Endodermal cell (in vitro differentiated cells): ENCODE measurements at regions not wholly inside any gene's neighbourhood (a gene's known extent, or its start where the extent isn't known, plus 50 kb on each side); places are given as distances from the start of the nearest gene placed in this dataset.
A peak's percentile ranks its signal among the peaks of the same experiment; 100 is the strongest.

Experiments
- DNase-seq: peaks from one replicate; pipeline ENCODE4 v3.0.0-alpha.2; 2017
- H3K27ac ChIP-seq: 2 replicates; pipeline ENCODE4 v1.5.1; 2013; ENCODE audit warnings: mild to moderate bottlenecking, low read depth, low read length, moderate library complexity
- H3K27me3 ChIP-seq: 2 replicates; pipeline ENCODE4 v1.6.1; 2013; ENCODE audit warnings: mild to moderate bottlenecking, low read length, moderate library complexity; ENCODE audit not compliant: insufficient read depth, control insufficient read depth, poor library complexity, severe bottlenecking
- H3K36me3 ChIP-seq: 2 replicates; pipeline ENCODE4 v1.7.0; 2013; ENCODE audit warnings: mild to moderate bottlenecking, low read length, moderate library complexity; ENCODE audit not compliant: control insufficient read depth, insufficient read depth
- H3K4me1 ChIP-seq: one replicate; pipeline ENCODE4 v1.7.0; 2013; ENCODE audit warnings: low read length; ENCODE audit not compliant: control insufficient read depth, insufficient read depth
- H3K4me3 ChIP-seq: 2 replicates; pipeline ENCODE4 v1.5.1; 2013; ENCODE audit warnings: mild to moderate bottlenecking, low read length, moderate library complexity
- H3K9ac ChIP-seq: 2 replicates; pipeline ENCODE4 v1.6.1; 2013; ENCODE audit warnings: mild to moderate bottlenecking, low read length, moderate library complexity; ENCODE audit not compliant: poor library complexity, severe bottlenecking; ENCODE audit errors: extremely low read depth
- H3K9me3 ChIP-seq: 2 replicates; pipeline ENCODE4 v1.6.1; 2013; ENCODE audit warnings: mild to moderate bottlenecking, low read length, moderate library complexity; ENCODE audit not compliant: control insufficient read depth
- H3K27ac Mint-ChIP-seq: 2 replicates; pipeline ENCODE4 v1.8.0; 2020; ENCODE audit warnings: mixed read lengths
- H3K27me3 Mint-ChIP-seq: 2 replicates; pipeline ENCODE4 v1.8.0; 2021; ENCODE audit warnings: mild to moderate bottlenecking, mixed read lengths; ENCODE audit not compliant: insufficient read depth
- H3K36me3 Mint-ChIP-seq: 2 replicates; pipeline ENCODE4 v1.8.0; 2020; ENCODE audit warnings: low read depth, mixed read lengths
- H3K4me1 Mint-ChIP-seq: 2 replicates; pipeline ENCODE4 v1.8.0; 2020; ENCODE audit warnings: mixed read lengths
- H3K4me3 Mint-ChIP-seq: 2 replicates; pipeline ENCODE4 v1.8.0; 2020; ENCODE audit warnings: mild to moderate bottlenecking, moderate library complexity, mixed read lengths
- H3K9me3 Mint-ChIP-seq: 2 replicates; pipeline ENCODE4 v1.8.0; 2020; ENCODE audit warnings: mild to moderate bottlenecking, mixed read lengths
- WGBS, 2 experiments: methylation state at CpG; one replicate each; pipeline versions ENCODE4 v1.1.5 to v1.1.7; 2013; ENCODE audit warnings: missing lambda C conversion rate in 2 of 2, mixed read lengths in 1 of 2; ENCODE audit not compliant: insufficient coverage in 1 of 2, insufficient read length in 1 of 2; 5-methylcytosine and 5-hydroxymethylcytosine counted together
- TF ChIP-seq, protein P1 (sequence below): fragments of 200-600 bp; sonication (generic); conservative IDR thresholded peaks from 2 replicates; pipeline ENCODE4 v1.5.0; 2021; ENCODE audit warnings: antibody characterized with exemption, mild to moderate bottlenecking

- TF ChIP-seq, protein P1, sequence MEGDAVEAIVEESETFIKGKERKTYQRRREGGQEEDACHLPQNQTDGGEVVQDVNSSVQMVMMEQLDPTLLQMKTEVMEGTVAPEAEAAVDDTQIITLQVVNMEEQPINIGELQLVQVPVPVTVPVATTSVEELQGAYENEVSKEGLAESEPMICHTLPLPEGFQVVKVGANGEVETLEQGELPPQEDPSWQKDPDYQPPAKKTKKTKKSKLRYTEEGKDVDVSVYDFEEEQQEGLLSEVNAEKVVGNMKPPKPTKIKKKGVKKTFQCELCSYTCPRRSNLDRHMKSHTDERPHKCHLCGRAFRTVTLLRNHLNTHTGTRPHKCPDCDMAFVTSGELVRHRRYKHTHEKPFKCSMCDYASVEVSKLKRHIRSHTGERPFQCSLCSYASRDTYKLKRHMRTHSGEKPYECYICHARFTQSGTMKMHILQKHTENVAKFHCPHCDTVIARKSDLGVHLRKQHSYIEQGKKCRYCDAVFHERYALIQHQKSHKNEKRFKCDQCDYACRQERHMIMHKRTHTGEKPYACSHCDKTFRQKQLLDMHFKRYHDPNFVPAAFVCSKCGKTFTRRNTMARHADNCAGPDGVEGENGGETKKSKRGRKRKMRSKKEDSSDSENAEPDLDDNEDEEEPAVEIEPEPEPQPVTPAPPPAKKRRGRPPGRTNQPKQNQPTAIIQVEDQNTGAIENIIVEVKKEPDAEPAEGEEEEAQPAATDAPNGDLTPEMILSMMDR, result no peak
- Mint-ChIP-seq H3K27me3 (peaks cover 2% of the 10 kb centered on the region), H3K9me3 (no peaks in the 10 kb centered on the region), H3K4me1 (peaks cover 21% of the 10 kb centered on the region), H3K36me3 (no peaks in the 10 kb centered on the region), H3K27ac (no peak overlapping the region), H3K4me3 (no peak overlapping the region)
- H3K36me3 ChIP-seq, result no peaks in the 10 kb centered on the region
- no peaks in the 10 kb centered on the region for H3K27me3 ChIP-seq
- H3K9ac ChIP-seq, result no peak overlapping the region
- whole genome bisulfite sequencing, 2 experiments, result 91 to 93% methylated on average over 6 to 7 of the region's 7 CpGs
- no peak overlapping the region for H3K27ac ChIP-seq
- no peak for DNase-seq
- no peaks in the 10 kb centered on the region for H3K9me3 ChIP-seq
- no peaks in the 10 kb centered on the region for H3K4me1 ChIP-seq
- H3K4me3 ChIP-seq, result no peak overlapping the region
Observed at GRCh38 chr11:131066551-131066950, 150.3 kb upstream of the SNX19 start.

DNA sequence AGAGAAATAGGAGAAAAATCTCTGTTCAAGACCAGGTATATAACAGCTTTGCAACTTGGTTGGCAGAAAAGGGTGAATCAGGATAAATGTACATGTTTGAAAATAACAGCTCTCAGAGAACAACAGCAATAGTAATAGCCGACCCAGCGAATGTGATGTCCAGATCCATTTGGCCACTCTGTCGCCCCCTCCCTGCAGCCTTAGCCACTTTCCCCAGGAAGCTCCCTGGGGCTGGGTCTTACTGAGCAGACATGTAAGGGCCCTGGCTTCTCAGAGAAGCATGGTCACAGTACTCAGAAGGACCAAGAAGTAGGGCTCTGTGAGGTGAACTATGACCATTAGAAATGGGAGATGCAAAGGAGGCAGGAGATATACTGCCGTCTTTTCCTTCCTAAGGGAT is 154.1 kb upstream of the SNX19 start:
- WGBS, 2 experiments, result 90 to 91% methylated on average over 3 to 4 of the region's 4 CpGs
- TF ChIP-seq, protein P1, result peak; percentile 70
- Histone ChIP-seq H3K36me3 (no peaks in the 10 kb centered on the region), H3K27me3 (peaks cover 15% of the 10 kb centered on the region), H3K9me3 (no peaks in the 10 kb centered on the region), H3K27ac (no peak overlapping the region), H3K4me1 (no peaks in the 10 kb centered on the region), H3K4me3 (no peak overlapping the region), H3K9ac (no peak overlapping the region)
- DNase-seq, result peak; percentile 68
- peaks cover 7% of the 10 kb centered on the region for H3K27me3 Mint-ChIP-seq
- H3K27ac Mint-ChIP-seq, result no peak overlapping the region
- peaks cover 11% of the 10 kb centered on the region for H3K4me1 Mint-ChIP-seq
- H3K9me3 Mint-ChIP-seq, result no peaks in the 10 kb centered on the region
- H3K36me3 Mint-ChIP-seq, result no peaks in the 10 kb centered on the region
- no peak overlapping the region for H3K4me3 Mint-ChIP-seq

GRCh38 chr11:131073167-131073566 is 156.9 kb upstream of the SNX19 start:
- Histone ChIP-seq H3K9ac (no peak overlapping the region), H3K27me3 (peaks cover 26% of the 10 kb centered on the region), H3K36me3 (no peaks in the 10 kb centered on the region), H3K4me3 (no peak overlapping the region), H3K9me3 (no peaks in the 10 kb centered on the region), H3K4me1 (no peaks in the 10 kb centered on the region), H3K27ac (no peak overlapping the region)
- 83 to 93% methylated on average over 2 of the region's 2 CpGs for WGBS, 2 experiments
- Mint-ChIP-seq H3K4me1 (peaks cover 3% of the 10 kb centered on the region), H3K36me3 (no peaks in the 10 kb centered on the region), H3K27ac (no peak overlapping the region), H3K9me3 (no peaks in the 10 kb centered on the region), H3K27me3 (peaks cover 15% of the 10 kb centered on the region), H3K4me3 (no peak overlapping the region)
- DNase-seq, result no peak
- TF ChIP-seq, protein P1, result no peak
